WTC11 (cell line): ENCODE measurements at regions not wholly inside any gene's neighbourhood (a gene's known extent, or its start where the extent isn't known, plus 50 kb on each side); places are given as distances from the start of the nearest gene placed in this dataset.

Source experiments
- ATAC-seq: fragments of 200-7000 bp; cut with Tn5 transposase; 2 replicates; pipeline ENCODE4 v1.10.0; 2021; ENCODE audit warnings: mild to moderate bottlenecking, moderate library complexity
- CTCF ChIA-PET: fragments of 300-600 bp; sonication (Branson Sonifier 250); formaldehyde crosslinking; loops from one replicate; lab custom pipeline; 2021; ENCODE audit warnings: antibody characterized with exemption; lab: Charles Lee
- POLR2A ChIA-PET: fragments of 350-600 bp; sonication (Branson Sonifier 250); formaldehyde crosslinking; loops from one replicate; lab custom pipeline; 2021; ENCODE audit warnings: antibody characterized with exemption; lab: Charles Lee
- DNase-seq: peaks from one replicate; pipeline ENCODE4 v3.0.0; 2021; ENCODE audit warnings: low spot score
- H3K27ac Mint-ChIP-seq: 2 replicates; pipeline ENCODE4 v1.8.0; 2021; ENCODE audit warnings: mixed read lengths
- H3K27me3 Mint-ChIP-seq: 2 replicates; pipeline ENCODE4 v1.8.0; 2021; ENCODE audit warnings: low read depth, mild to moderate bottlenecking, moderate library complexity, mixed read lengths
- H3K36me3 Mint-ChIP-seq: 2 replicates; pipeline ENCODE4 v1.8.0; 2021; ENCODE audit warnings: mixed read lengths
- H3K4me1 Mint-ChIP-seq: 2 replicates; pipeline ENCODE4 v1.8.0; 2022; ENCODE audit warnings: mixed read lengths
- H3K4me3 Mint-ChIP-seq: 2 replicates; pipeline ENCODE4 v1.8.0; 2021; ENCODE audit warnings: mild to moderate bottlenecking, moderate library complexity, mixed read lengths
- H3K9me3 Mint-ChIP-seq: 2 replicates; pipeline ENCODE4 v1.8.0; 2021; ENCODE audit warnings: mixed read lengths
- JUN ChIP-seq: sonication (generic); formaldehyde crosslinking; IDR thresholded peaks from 2 replicates; pipeline ENCODE4 v1.8.0; 2023; ENCODE audit warnings: mild to moderate bottlenecking, missing genetic modification reagents
- NR3C1 ChIP-seq: sonication (generic); formaldehyde crosslinking; conservative IDR thresholded peaks from 2 replicates; pipeline ENCODE4 v1.8.1; 2023; ENCODE audit warnings: low read depth, mild to moderate bottlenecking, missing genetic modification reagents
- OVOL2 ChIP-seq: fragments of 250-450 bp; sonication (Bioruptor Pico); IDR thresholded peaks from 2 replicates; pipeline ENCODE4 v1.9.0; 2021; ENCODE audit warnings: mild to moderate bottlenecking, borderline replicate concordance
- PRRX2 ChIP-seq: fragments of 250-450 bp; sonication (Bioruptor Pico); IDR thresholded peaks from 2 replicates; pipeline ENCODE4 v1.8.0; 2021; ENCODE audit warnings: mild to moderate bottlenecking
- TCF7 ChIP-seq: sonication (generic); formaldehyde crosslinking; IDR thresholded peaks from 2 replicates; pipeline ENCODE4 v1.8.0; 2022; ENCODE audit warnings: mild to moderate bottlenecking, low read depth, missing genetic modification reagents, moderate library complexity
- TEAD1 ChIP-seq: sonication (generic); formaldehyde crosslinking; IDR thresholded peaks from 2 replicates; pipeline ENCODE4 v1.8.0; 2022; ENCODE audit warnings: mild to moderate bottlenecking, missing genetic modification reagents
- TP53 ChIP-seq: sonication (generic); formaldehyde crosslinking; IDR thresholded peaks from 2 replicates; pipeline ENCODE4 v1.8.1; 2023; ENCODE audit warnings: mild to moderate bottlenecking, missing genetic modification reagents
- ZNF232 ChIP-seq: sonication (generic); formaldehyde crosslinking; IDR thresholded peaks from 2 replicates; pipeline ENCODE4 v1.8.0; 2022; ENCODE audit warnings: mild to moderate bottlenecking, missing genetic modification reagents
- ZNF396 ChIP-seq: fragments of 250-450 bp; sonication (Bioruptor Pico); IDR thresholded peaks from 2 replicates; pipeline ENCODE4 v1.8.0; 2021; ENCODE audit warnings: mild to moderate bottlenecking, moderate library complexity, borderline replicate concordance
- ZNF416 ChIP-seq: fragments of 250-450 bp; sonication (Bioruptor Pico); IDR thresholded peaks from 2 replicates; pipeline ENCODE4 v1.9.0; 2021; ENCODE audit warnings: mild to moderate bottlenecking, inconsistent platforms
- ZNF423 ChIP-seq: fragments of 250-450 bp; sonication (Bioruptor Pico); IDR thresholded peaks from 2 replicates; pipeline ENCODE4 v2.1.2; 2022; ENCODE audit warnings: mild to moderate bottlenecking, moderate library complexity
- TF ChIP-seq, protein P1 (sequence below): fragments of 250-450 bp; sonication (Bioruptor Pico); IDR thresholded peaks from 2 replicates; pipeline ENCODE4 v1.9.0; 2021; ENCODE audit warnings: moderate library complexity, mild to moderate bottlenecking, inconsistent platforms, borderline replicate concordance
- TF ChIP-seq, protein P2 (sequence below): sonication (generic); formaldehyde crosslinking; IDR thresholded peaks from 2 replicates; pipeline ENCODE4 v1.8.1; 2022; ENCODE audit warnings: low read depth, missing genetic modification reagents, borderline replicate concordance
- TF ChIP-seq, protein P3 (sequence below): sonication (generic); formaldehyde crosslinking; IDR thresholded peaks from 2 replicates; pipeline ENCODE4 v1.8.1; 2022; ENCODE audit warnings: low read depth, mild to moderate bottlenecking, moderate library complexity, missing genetic modification reagents, borderline replicate concordance
- TF ChIP-seq, protein P4 (sequence below): sonication (generic); formaldehyde crosslinking; IDR thresholded peaks from 2 replicates; pipeline ENCODE4 v1.8.0; 2023; ENCODE audit warnings: missing genetic modification reagents
- TF ChIP-seq, protein P5 (sequence below): sonication (generic); formaldehyde crosslinking; IDR thresholded peaks from 2 replicates; pipeline ENCODE4 v1.8.0; 2022; ENCODE audit warnings: missing genetic modification reagents
- TF ChIP-seq, protein P6 (sequence below): sonication (generic); formaldehyde crosslinking; IDR thresholded peaks from 2 replicates; pipeline ENCODE4 v1.8.1; 2023; ENCODE audit warnings: mild to moderate bottlenecking, missing genetic modification reagents, moderate library complexity

DNA sequence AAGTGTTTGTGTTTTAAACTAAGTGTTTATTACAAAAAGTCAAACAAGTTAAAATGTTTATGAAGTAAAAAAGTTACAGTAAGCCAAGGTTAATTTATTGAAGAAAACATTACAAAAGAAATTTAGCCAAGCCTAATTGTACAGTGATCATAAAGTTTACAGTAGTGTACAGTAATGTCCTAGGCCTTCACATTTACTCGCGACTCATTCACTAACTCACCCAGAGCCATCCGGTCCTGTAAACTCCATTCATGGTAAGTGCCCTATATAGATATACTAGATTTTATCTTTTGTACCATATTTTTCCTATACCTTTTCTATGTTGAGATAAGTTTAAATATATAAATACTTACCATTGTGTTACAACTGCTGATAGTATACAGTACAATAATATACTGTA, 481.8 kb upstream of the TENM4 start (continued):
- TF ChIP-seq, protein P1, sequence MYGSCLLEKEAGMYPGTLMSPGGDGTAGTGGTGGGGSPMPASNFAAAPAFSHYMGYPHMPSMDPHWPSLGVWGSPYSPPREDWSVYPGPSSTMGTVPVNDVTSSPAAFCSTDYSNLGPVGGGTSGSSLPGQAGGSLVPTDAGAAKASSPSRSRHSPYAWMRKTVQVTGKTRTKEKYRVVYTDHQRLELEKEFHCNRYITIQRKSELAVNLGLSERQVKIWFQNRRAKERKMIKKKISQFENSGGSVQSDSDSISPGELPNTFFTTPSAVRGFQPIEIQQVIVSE (CRISPR knock-in tag): no peak
- TF ChIP-seq, all 79 proteins: peak for 0

DNA sequence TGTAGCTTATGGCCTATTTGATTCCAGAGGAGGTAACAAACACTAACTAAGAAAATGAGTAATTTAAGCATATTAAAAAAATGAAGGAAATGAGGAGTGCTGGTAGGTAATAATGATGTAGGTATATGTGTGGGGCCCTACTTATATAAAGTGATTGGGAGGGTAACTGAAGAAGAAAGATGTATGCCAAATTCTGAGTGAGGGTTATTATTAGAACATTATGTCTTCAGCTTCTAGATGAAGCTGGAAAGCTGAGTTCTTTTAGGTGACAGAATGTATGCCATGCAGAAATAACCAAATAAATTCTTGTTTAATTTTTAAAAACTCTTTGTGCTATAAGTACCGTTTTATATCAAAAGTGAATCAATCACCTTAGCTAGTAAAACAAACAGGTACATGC, 479.6 kb upstream of the TENM4 start:
- Mint-ChIP-seq H3K27me3 (no peaks in the 10 kb centered on the region), H3K27ac (no peak overlapping the region), H3K36me3 (no peaks in the 10 kb centered on the region), H3K9me3 (no peaks in the 10 kb centered on the region), H3K4me1 (peaks cover 7% of the 10 kb centered on the region), H3K4me3 (no peak overlapping the region)
- TF ChIP-seq ZNF423 (CRISPR knock-in tag) (no peak), OVOL2 (CRISPR knock-in tag) (no peak), TP53 (CRISPR knock-in tag) (no peak), ZNF232 (CRISPR knock-in tag) (no peak), PRRX2 (CRISPR knock-in tag) (no peak), TCF7 (CRISPR knock-in tag) (no peak)
- TF ChIP-seq, protein P2, sequence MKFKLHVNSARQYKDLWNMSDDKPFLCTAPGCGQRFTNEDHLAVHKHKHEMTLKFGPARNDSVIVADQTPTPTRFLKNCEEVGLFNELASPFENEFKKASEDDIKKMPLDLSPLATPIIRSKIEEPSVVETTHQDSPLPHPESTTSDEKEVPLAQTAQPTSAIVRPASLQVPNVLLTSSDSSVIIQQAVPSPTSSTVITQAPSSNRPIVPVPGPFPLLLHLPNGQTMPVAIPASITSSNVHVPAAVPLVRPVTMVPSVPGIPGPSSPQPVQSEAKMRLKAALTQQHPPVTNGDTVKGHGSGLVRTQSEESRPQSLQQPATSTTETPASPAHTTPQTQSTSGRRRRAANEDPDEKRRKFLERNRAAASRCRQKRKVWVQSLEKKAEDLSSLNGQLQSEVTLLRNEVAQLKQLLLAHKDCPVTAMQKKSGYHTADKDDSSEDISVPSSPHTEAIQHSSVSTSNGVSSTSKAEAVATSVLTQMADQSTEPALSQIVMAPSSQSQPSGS: no peak
- TF ChIP-seq, protein P3, sequence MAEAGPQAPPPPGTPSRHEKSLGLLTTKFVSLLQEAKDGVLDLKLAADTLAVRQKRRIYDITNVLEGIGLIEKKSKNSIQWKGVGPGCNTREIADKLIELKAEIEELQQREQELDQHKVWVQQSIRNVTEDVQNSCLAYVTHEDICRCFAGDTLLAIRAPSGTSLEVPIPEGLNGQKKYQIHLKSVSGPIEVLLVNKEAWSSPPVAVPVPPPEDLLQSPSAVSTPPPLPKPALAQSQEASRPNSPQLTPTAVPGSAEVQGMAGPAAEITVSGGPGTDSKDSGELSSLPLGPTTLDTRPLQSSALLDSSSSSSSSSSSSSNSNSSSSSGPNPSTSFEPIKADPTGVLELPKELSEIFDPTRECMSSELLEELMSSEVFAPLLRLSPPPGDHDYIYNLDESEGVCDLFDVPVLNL (CRISPR knock-in tag): no peak
- TF ChIP-seq, protein P4, sequence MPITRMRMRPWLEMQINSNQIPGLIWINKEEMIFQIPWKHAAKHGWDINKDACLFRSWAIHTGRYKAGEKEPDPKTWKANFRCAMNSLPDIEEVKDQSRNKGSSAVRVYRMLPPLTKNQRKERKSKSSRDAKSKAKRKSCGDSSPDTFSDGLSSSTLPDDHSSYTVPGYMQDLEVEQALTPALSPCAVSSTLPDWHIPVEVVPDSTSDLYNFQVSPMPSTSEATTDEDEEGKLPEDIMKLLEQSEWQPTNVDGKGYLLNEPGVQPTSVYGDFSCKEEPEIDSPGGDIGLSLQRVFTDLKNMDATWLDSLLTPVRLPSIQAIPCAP (CRISPR knock-in tag): no peak
- TF ChIP-seq, protein P5, sequence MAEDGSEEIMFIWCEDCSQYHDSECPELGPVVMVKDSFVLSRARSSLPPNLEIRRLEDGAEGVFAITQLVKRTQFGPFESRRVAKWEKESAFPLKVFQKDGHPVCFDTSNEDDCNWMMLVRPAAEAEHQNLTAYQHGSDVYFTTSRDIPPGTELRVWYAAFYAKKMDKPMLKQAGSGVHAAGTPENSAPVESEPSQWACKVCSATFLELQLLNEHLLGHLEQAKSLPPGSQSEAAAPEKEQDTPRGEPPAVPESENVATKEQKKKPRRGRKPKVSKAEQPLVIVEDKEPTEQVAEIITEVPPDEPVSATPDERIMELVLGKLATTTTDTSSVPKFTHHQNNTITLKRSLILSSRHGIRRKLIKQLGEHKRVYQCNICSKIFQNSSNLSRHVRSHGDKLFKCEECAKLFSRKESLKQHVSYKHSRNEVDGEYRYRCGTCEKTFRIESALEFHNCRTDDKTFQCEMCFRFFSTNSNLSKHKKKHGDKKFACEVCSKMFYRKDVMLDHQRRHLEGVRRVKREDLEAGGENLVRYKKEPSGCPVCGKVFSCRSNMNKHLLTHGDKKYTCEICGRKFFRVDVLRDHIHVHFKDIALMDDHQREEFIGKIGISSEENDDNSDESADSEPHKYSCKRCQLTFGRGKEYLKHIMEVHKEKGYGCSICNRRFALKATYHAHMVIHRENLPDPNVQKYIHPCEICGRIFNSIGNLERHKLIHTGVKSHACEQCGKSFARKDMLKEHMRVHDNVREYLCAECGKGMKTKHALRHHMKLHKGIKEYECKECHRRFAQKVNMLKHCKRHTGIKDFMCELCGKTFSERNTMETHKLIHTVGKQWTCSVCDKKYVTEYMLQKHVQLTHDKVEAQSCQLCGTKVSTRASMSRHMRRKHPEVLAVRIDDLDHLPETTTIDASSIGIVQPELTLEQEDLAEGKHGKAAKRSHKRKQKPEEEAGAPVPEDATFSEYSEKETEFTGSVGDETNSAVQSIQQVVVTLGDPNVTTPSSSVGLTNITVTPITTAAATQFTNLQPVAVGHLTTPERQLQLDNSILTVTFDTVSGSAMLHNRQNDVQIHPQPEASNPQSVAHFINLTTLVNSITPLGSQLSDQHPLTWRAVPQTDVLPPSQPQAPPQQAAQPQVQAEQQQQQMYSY: no peak
- ChIA-PET CTCF (no interaction called here), POLR2A (no interaction called here)
- ATAC-seq (no peak), DNase-seq (no peak)

DNA sequence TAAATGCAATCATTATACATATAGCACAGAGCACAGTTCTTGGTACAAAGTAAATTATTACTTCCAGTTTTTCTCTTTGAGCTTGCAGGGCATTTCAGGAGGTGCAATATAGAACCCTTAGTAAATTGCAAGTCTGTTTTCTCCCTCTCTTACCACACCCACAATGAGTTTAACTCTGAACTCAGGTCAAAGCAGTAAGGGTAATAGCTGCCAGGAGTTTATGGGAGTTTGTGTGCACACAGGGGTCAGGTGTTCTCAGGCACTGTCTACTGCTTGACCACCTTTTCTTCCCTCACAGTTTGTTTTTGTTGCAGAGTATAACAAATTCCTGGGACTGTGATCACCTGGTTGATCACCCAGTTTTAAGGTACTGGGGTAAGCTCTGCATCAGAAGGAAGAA, 478.5 kb upstream of the TENM4 start:
- DNase-seq: no peak
- no peaks in the 10 kb centered on the region for H3K36me3 Mint-ChIP-seq
- TF ChIP-seq TEAD1 (CRISPR knock-in tag): no peak
- H3K4me3 Mint-ChIP-seq: no peak overlapping the region
- no peak for ATAC-seq
- no peaks in the 10 kb centered on the region for H3K27me3 Mint-ChIP-seq
- no peaks in the 10 kb centered on the region for H3K9me3 Mint-ChIP-seq
- POLR2A ChIA-PET: no interaction called here
- no peak overlapping the region for H3K27ac Mint-ChIP-seq
- CTCF ChIA-PET: no interaction called here
- peaks cover 7% of the 10 kb centered on the region for H3K4me1 Mint-ChIP-seq

DNA sequence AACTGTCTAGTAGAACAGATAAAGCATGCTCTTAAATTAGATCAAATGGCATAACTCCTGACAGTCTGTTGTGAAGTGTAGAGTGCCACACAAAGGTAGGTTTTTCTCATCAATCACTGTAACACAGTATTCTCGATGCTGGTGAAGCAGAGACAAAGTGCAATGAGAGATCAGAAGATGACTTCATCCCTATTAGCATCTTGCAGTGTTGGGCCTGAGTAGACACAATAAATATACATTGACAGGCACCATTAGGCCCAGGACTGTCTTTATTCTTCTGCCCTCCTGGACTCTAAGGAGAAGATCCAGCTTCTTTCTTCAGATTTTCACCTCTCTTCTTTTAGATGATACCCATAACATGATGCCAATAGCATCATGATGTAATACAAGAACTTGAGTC, 478.0 kb upstream of the TENM4 start:
- CTCF ChIA-PET: no interaction called here
- H3K27me3 Mint-ChIP-seq: no peaks in the 10 kb centered on the region
- no peak overlapping the region for H3K4me3 Mint-ChIP-seq
- H3K27ac Mint-ChIP-seq: no peak overlapping the region
- DNase-seq (no peak), ATAC-seq (no peak)
- POLR2A ChIA-PET: no interaction called here
- no peaks in the 10 kb centered on the region for H3K36me3 Mint-ChIP-seq
- peaks cover 7% of the 10 kb centered on the region for H3K4me1 Mint-ChIP-seq
- no peaks in the 10 kb centered on the region for H3K9me3 Mint-ChIP-seq
- TF ChIP-seq JUN (CRISPR knock-in tag) (no peak), TP53 (CRISPR knock-in tag) (no peak), ZNF416 (CRISPR knock-in tag) (no peak), ZNF396 (CRISPR knock-in tag) (no peak), NR3C1 (no peak), PRRX2 (CRISPR knock-in tag) (no peak)
- TF ChIP-seq, protein P2: no peak
- TF ChIP-seq, protein P6, sequence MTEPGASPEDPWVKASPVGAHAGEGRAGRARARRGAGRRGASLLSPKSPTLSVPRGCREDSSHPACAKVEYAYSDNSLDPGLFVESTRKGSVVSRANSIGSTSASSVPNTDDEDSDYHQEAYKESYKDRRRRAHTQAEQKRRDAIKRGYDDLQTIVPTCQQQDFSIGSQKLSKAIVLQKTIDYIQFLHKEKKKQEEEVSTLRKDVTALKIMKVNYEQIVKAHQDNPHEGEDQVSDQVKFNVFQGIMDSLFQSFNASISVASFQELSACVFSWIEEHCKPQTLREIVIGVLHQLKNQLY (CRISPR knock-in tag): no peak
